ENCODE measurements at regions not wholly inside any gene's neighbourhood (a gene's known extent, or its start where the extent isn't known, plus 50 kb on each side); places are given as distances from the start of the nearest gene placed in this dataset.
A peak's percentile ranks its signal among the peaks of the same experiment; 100 is the strongest.

GRCh38 chr3:64884536-64884935, 196.7 kb upstream of the ADAMTS9 start:
- peak; percentile 82 for DNase-seq

DNA sequence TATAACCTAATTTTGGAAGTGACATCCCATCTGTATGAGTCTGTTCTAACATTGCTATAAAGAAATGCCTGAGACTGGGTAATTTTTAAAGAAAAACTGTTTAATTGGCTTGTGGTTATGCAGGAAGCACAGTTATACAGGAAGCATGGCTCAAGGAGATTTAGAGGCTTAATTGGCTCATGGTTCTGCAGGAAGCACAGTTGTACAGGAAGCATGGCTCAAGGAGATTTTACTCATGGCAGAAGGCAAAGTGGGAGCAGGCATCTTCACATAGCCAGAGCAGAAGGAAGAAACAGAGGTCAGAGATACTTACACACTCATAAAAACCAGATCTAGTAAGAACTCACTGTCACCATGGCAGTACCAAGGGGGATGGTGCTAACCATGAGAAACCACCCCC, 193.1 kb upstream of the ADAMTS9 start:
- DNase-seq: no peak

DNA sequence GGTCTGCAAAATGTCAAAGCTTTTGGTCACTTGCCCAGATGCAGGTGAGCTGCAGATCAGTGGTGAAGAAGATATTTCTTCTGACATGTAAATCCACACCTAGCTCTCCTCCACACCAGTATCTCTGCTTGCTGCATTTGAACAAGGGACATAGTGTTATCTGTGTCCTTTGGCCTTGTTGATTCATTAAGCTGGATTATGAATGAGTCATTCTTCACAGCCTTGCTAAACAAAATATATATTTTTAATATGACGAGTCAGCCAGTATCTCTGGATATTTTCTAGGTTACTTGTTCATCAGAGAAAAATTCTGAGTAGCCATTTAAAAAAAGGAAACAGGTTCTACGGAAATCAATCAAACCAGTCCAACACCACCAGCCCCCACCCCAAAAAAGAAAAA, 190.6 kb upstream of the ADAMTS9 start:
- DNase-seq: no peak

- DNase-seq: no peak
These were observed 185.6 kb upstream of the ADAMTS9 start for GRCh38 chr3:64873400-64873799.

GRCh38 chr3:64872345-64872744, 184.5 kb upstream of the ADAMTS9 start:
- DNase-seq: peak; percentile 34

DNA sequence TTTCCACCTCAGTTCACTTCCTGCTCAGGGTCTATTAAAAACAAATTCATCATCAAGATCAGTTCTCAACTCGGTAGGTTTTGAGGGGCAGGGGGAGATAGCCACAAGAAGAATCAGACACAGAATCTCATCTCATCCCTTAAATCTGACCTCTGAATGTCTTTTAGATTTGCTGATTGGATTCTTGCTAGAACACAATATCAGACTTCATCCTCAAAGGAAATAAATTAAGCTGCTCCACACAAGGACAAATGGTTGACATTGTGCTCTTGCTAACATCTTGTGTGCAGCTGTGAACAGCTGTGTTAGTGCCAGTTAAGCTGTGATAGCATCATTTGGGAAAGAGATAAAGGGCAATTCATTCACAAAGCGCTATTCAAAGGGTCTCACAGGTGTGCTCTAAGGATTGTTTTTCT, 184.0 kb upstream of the ADAMTS9 start:
- DNase-seq: peak; percentile 78

DNA sequence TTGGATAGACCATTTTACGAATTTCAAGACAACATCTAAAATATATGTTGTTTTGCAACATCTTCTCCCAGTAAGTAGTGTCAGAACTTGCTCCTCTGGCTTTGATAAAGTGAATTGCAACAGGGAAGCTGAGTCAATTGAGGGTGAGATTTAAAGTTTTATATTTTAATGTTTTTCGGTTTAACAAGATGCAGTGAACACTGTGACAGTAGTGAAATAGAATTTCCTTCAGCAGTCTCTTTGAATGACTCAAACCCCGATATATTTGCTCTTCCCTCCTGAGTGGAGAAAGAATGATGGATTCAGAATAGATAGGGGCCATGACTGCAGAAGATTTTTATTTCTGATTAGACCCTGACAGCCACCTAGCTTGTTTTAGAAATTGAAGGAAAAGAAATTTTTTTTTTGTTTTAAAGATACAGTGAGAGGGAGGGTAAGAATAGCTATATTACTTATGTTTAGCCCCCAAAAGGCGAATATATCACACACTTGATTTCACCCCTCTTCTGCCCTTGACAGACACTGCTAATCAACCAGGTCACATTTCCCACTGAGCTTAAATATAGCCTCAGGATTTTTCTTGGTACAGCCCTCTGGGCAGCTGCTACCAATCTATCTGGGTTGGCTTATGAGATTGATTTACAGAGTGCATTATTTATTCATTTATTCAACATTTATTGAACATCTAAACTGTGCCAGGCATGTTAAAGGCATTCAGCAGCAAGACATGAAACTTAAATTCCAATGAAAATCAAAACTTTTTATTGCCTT, 183.3 kb upstream of the ADAMTS9 start:
- no peak for DNase-seq

DNA sequence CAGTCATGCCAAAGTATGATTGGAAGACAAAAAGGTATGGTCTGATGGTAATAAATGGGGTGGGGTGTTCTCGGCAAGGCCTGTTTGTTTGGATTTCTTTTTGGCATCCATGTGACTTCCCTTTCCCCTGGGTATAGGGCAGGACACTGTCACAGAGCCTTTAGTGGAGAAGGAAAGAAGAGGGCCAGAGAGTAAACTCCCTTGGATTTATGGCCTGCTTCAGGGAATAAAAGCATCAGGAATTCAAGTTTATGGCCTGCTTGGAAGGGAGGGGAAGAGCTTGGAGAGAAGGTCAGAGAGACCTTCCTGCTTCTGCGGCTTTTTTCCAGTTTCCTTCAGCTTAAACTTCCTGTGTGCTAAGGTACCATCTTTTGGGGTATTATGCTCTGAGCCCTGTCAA, 179.4 kb upstream of the ADAMTS9 start:
- DNase-seq: no peak

GRCh38 chr3:64865839-64866570, 178.2 kb upstream of the ADAMTS9 start:
- no peak for DNase-seq

- peak; percentile 47 for DNase-seq
These were observed 175.7 kb upstream of the ADAMTS9 start for GRCh38 chr3:64863226-64864212.

DNA sequence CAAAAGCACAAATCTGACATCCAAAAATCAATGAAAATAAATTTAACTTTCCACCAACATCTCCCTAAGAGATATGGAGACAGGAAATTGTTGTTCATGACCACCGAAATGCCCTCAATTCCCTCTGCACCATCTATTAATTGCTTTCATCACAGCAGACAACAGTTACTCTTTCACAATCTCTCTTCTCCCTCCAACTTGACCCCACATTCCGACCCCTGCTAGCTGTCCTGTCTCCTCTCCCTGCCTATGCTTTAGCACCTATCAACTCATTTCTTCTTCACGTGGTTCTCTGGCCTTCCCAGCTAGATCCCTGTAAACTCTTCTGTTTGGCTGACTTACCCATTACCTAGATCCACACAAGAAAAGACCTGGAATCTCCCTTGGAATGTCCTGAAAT, 173.9 kb upstream of the ADAMTS9 start:
- DNase-seq: no peak

- DNase-seq: no peak
These were observed 172.7 kb upstream of the ADAMTS9 start for GRCh38 chr3:64860536-64860870.

DNA sequence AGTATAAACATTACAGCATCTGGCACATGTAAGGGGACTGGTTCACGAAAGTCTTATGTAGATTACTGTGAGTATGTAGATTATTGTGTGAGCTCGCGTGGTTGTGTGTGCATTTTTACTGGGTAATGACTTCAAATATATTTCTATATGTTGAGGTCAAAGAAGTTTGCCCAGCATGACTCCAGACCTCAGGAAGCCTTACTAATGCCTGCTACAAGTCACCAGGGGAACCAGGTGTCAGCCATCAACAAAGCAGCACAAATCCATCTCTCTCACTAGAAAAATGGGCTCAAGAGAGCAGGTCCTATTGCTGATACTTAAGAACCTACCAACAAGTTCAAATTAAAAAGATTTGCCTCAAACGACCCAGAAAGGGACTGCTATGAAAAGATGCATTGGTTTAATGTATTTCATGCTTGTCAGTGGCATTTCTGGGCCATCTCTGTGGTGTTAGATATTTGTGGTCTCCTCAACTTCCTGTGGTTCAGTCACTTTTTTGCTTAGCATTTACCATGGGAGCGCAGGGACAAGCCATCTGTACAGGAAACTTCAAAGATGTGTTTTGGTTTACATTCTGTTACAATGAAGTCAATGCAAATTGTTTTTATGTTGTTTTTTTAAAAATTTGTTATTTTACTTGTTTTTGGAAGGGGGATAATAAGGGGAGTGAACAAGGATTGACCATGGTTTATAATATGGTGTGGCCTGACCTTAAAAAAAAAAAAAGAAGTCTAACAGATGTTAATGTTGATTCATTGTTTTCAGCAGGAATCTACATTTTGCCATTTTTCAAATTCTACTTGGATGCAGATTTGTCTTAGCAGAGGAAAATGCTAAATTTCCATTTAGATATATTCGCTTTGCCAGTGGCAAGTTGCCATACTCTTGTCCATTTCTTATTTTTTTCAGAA, 172.1 kb upstream of the ADAMTS9 start:
- no peak for DNase-seq

DNA sequence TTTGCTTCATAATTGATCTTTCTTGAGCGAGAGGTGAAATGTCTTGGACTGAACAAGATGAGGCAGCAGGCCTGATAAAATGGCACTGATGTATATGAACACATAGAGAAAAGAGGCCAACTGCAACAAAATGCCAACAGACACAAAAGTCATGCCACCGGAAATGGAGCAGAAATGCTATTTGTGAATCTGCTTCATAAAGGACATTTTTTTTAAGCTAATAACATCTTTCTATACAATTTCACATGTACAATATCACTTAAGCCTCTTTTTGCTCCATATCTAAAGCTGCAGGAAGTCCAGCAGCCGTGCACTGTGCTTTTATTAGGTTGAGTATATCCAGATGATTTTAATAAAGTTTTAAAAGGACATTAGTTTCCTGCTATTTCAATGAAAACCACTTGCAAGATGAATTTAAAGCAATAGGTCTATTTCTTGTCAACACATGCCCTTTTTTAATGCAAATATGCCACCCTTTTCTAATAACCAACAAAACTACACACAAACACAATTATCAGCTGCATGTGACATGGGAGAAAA, 169.2 kb upstream of the ADAMTS9 start:
- no peak for DNase-seq

GRCh38 chr3:64856106-64856505, 168.3 kb upstream of the ADAMTS9 start:
- DNase-seq: no peak

- no peak for DNase-seq
These were observed 165.7 kb upstream of the ADAMTS9 start for GRCh38 chr3:64853456-64853855.

- no peak for DNase-seq
These were observed 164.9 kb upstream of the ADAMTS9 start for GRCh38 chr3:64852738-64853137.

DNA sequence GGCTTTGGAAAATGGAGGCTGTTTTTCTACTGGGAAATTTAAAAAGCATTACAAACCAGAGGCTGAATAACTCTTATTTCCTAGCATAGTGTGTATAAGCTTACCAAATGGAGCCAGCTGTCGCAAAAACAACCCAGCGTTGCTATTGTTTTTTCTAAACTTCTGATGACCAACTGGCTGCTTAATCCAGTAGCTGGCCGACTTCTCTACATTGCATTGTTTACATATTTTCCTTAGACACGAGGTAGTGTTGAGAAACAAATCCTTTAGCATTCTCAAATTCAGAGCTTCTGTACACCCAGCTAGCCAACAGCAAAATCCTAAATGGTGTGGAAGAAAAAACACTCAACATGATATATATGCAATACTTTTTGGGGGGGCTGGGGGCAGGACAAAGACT, 161.0 kb upstream of the ADAMTS9 start:
- DNase-seq: peak; percentile 94

DNA sequence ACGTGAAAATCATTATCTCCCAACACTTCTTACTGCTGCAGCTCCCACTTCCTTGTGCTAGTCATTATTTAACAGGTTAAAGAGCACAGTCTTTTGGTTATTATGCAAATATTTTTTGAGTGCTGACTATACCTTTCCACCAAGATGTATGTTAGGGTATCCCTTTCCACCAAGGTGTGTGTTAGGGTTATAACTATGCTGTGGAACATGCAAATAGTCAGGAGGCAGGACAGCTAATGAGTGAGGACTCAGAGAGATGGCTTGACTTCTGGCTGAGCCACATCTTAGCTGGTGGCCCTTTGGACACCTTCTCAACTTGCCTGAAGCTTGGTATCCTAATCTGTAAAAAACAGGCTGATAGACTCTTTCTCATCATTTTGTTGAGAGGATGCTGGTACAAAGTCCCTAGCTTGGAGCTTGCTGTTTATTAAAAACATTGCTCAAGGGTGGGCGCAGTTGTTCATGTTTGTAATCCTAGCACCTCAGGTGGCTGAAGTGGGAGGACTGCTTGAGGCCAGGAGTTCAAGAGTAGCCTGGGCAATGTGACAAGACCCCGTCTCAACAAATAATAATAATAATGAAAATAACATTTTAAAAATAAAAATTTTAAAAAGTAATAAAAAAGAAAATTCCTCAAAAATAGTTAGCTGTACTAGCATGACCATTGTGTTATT, 160.5 kb upstream of the ADAMTS9 start:
- peak; percentile 56 for DNase-seq

DNA sequence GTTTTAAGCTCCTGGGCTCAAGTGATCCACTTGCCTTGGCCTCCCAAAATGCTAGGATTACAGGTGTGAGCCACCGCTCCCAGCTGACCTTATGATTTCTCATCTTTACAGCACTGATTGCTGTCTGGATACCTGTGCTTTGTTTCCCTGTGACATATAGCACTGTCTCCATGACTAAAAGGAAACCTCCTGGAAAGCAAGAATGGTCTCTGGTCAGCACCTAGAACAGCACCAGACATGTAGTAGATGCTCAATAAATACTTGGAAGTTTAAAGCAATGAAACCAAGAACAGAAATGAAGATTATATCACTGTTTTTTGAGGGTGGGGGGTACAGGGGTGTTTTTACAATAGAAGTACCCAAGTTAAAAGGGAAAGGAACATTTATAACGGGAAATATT, 156.8 kb upstream of the ADAMTS9 start:
- DNase-seq: no peak
